Endothelial cell of umbilical vein (primary cell): ENCODE measurements at regions not wholly inside any gene's neighbourhood (a gene's known extent, or its start where the extent isn't known, plus 50 kb on each side); places are given as distances from the start of the nearest gene placed in this dataset.

Experiments
- BruUV-seq: library from RNA; stranded (reverse); fragments of 400-500 nt; replicated peaks from 2 replicates; lab custom pipeline; 2021; lab: Mats Ljungman, UMichigan
- CTCF ChIA-PET: fragments of 300-600, 350-600 bp; sonication (Branson Sonifier 250); formaldehyde crosslinking; loops from one replicate; lab custom pipeline; 2021; ENCODE audit warnings: antibody characterized with exemption, inconsistent platforms; lab: Charles Lee
- POLR2A ChIA-PET: fragments of 300-600, 350-600 bp; sonication (Branson Sonifier 250); formaldehyde crosslinking; loops from one replicate; lab custom pipeline; 2021; ENCODE audit warnings: antibody characterized with exemption, inconsistent platforms; lab: Charles Lee
- DNase-seq: peaks from one replicate; pipeline ENCODE4 v3.0.0-alpha.2; 2011; ENCODE audit warnings: low read depth, low spot score
- FAIRE-seq: peaks from 2 replicates; lab custom pipeline; 2011; peaks lifted over from hg19 to GRCh38; lab: Jason Lieb, UNC
- H2AFZ ChIP-seq: 2 replicates; pipeline ENCODE4 v1.6.0; 2012; ENCODE audit warnings: low read depth, low read length, control low read depth, inconsistent platforms
- H3K27ac ChIP-seq: 2 replicates; pipeline ENCODE4 v1.5.1; 2011; ENCODE audit warnings: low read depth, mild to moderate bottlenecking, control low read depth, low read length, moderate library complexity; ENCODE audit not compliant: insufficient read depth
- H3K27me3 ChIP-seq, 2 experiments: 2 replicates each; pipeline versions ENCODE4 v1.6.0 to v1.6.1; 2011; ENCODE audit warnings: low read length in 2 of 2, mixed read lengths in 1 of 2; ENCODE audit not compliant: control insufficient read depth in 2 of 2, insufficient read depth in 2 of 2
- H3K36me3 ChIP-seq, 2 experiments: 2 replicates in 1 of 2; 3 replicates in 1 of 2; pipeline ENCODE4 v1.5.1; 2011; ENCODE audit warnings: low read length in 2 of 2, mild to moderate bottlenecking in 1 of 2, moderate library complexity in 1 of 2; ENCODE audit not compliant: control insufficient read depth in 2 of 2, insufficient read depth in 2 of 2; ENCODE audit errors: extremely low read depth in 1 of 2
- H3K4me1 ChIP-seq: 3 replicates; pipeline ENCODE4 v1.5.1; 2011; ENCODE audit warnings: mild to moderate bottlenecking, low read length; ENCODE audit not compliant: control insufficient read depth, insufficient read depth; ENCODE audit errors: extremely low read depth
- H3K4me2 ChIP-seq: 2 replicates; pipeline ENCODE4 v1.6.1; 2011; ENCODE audit warnings: low read length, control low read depth, mixed read lengths; ENCODE audit not compliant: insufficient read depth
- H3K4me3 ChIP-seq, 3 experiments: fragments of 200-600 bp in 1 of 3; sonication (generic), shearing (Covaris generic) in 1 of 3; replicated peaks in 1 of 3; 2 replicates each; pipeline ENCODE4 v1.5.1; 2011 to 2016; ENCODE audit warnings: control low read depth in 3 of 3, low read length in 3 of 3, mild to moderate bottlenecking in 2 of 3, inconsistent platforms in 1 of 3, low read depth in 1 of 3, moderate library complexity in 1 of 3; ENCODE audit not compliant: insufficient read depth in 1 of 3
- H3K79me2 ChIP-seq: 2 replicates; pipeline ENCODE4 v1.6.0; 2012; ENCODE audit warnings: low read length, inconsistent platforms; ENCODE audit not compliant: control insufficient read depth, insufficient read depth
- H3K9ac ChIP-seq: replicated peaks from 2 replicates; pipeline ENCODE3; 2011; ENCODE audit warnings: low read length, control low read depth; ENCODE audit not compliant: insufficient read depth; ENCODE audit errors: extremely low read depth
- H3K9me1 ChIP-seq: replicated peaks from 3 replicates; pipeline ENCODE4 v1.6.0; 2011; ENCODE audit warnings: mild to moderate bottlenecking, low read length; ENCODE audit not compliant: control insufficient read depth, insufficient read depth; ENCODE audit errors: extremely low read depth
- H3K9me3 ChIP-seq: replicated peaks from 2 replicates; pipeline ENCODE4 v1.5.1; 2012; ENCODE audit warnings: low read length, inconsistent platforms; ENCODE audit not compliant: control insufficient read depth, insufficient read depth
- H4K20me1 ChIP-seq: replicated peaks from 2 replicates; pipeline ENCODE3; 2011; ENCODE audit warnings: mild to moderate bottlenecking, low read length; ENCODE audit not compliant: control insufficient read depth, insufficient read depth; ENCODE audit errors: extremely low read depth
- CTCF ChIP-seq, 2 donors: IDR thresholded peaks; 1 replicate in 1 of 2; 2 replicates in 1 of 2; pipeline ENCODE4 v1.5.1; 2011; ENCODE audit warnings: low read length in 2 of 2, mild to moderate bottlenecking in 2 of 2, moderate library complexity in 2 of 2, control low read depth in 1 of 2, inconsistent platforms in 1 of 2, low read depth in 1 of 2; ENCODE audit not compliant: insufficient read depth in 1 of 2; ENCODE audit errors: extremely low read depth in 1 of 2
- EZH2 ChIP-seq: IDR thresholded peaks from 2 replicates; pipeline ENCODE4 v1.6.1; 2012; ENCODE audit warnings: borderline replicate concordance, low read depth, mild to moderate bottlenecking, moderate library complexity, low read length, inconsistent platforms; ENCODE audit not compliant: severe bottlenecking
- FOS ChIP-seq: IDR thresholded peaks from 2 replicates; pipeline ENCODE4 v1.6.1; 2011; ENCODE audit warnings: mild to moderate bottlenecking, low read length, moderate library complexity, borderline replicate concordance; ENCODE audit not compliant: insufficient read depth
- GATA2 ChIP-seq: IDR thresholded peaks from 2 replicates; pipeline ENCODE4 v1.7.0; 2011; ENCODE audit warnings: low read depth, mild to moderate bottlenecking, moderate library complexity, mixed read lengths, low read length; ENCODE audit not compliant: insufficient read length, insufficient read depth
- JUN ChIP-seq: IDR thresholded peaks from 2 replicates; pipeline ENCODE4 v1.6.1; 2011; ENCODE audit warnings: borderline replicate concordance, low read depth; ENCODE audit not compliant: insufficient read length, insufficient read depth
- MYC ChIP-seq: IDR thresholded peaks from one replicate; pipeline ENCODE4 v1.6.1; 2011; ENCODE audit warnings: mild to moderate bottlenecking, low read depth, low read length
- POLR2A ChIP-seq: IDR thresholded peaks from 2 replicates; pipeline ENCODE4 v1.6.1; 2012; ENCODE audit warnings: low read depth, mild to moderate bottlenecking, control low read depth, low read length
- POLR2AphosphoS5 ChIP-seq: IDR thresholded peaks from 2 replicates; pipeline ENCODE4 v1.6.1; 2012; ENCODE audit warnings: low read depth, mild to moderate bottlenecking, control low read depth, low read length, moderate library complexity; ENCODE audit not compliant: insufficient read depth
- dilution Hi-C: fragments of 300-500 bp; cut with MboI; formaldehyde crosslinking; loops from one replicate; pipeline ENCODE4 v1.15.0; 2019; ENCODE audit warnings: low sequenced_read_pairs; ENCODE audit not compliant: extremely low pct_ligation_motif_present
- intact Hi-C: fragments of 100-400 bp; cut with micrococcal nuclease; formaldehyde crosslinking; loops from one replicate; pipeline ENCODE4 v1.10.0; 2022
- TF ChIP-seq, protein P1 (sequence below): IDR thresholded peaks from 2 replicates; pipeline ENCODE4 v1.6.1; 2011; ENCODE audit not compliant: insufficient read depth, insufficient read length

DNA sequence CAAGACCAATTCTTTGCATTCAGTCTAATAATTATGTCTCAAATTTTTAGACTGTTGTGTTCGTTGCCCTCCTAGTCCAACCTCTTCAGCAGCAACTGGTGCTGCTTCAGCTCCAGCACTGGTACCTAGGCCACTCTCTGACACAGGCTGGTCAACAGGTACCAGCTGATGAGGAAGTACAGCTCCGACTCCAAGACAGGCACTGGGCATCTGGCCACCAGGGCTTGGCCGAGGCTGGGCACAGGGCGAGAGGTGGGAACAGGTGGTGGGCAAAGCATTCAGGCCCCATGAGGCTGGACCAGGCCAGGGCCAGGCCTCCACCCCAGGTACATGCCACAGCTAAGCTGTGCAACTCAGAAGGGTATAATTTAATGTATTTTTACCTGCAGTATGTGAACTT lies 151.5 kb upstream of the AGR3 start:
- Histone ChIP-seq H3K27me3 (no peaks in the 10 kb centered on the region), H3K4me1 (peaks cover 12% of the 10 kb centered on the region), H3K9me1 (no peaks in the 10 kb centered on the region), H3K9me3 (no peaks in the 10 kb centered on the region), H3K4me3 (no peak overlapping the region), H2AFZ (no peak overlapping the region), H3K9ac (no peak overlapping the region), H3K4me2 (no peak overlapping the region), H4K20me1 (no peaks in the 10 kb centered on the region), H3K27ac (no peak overlapping the region), H3K36me3 (no peaks in the 10 kb centered on the region), H3K79me2 (no peaks in the 10 kb centered on the region)
- no peak for TF ChIP-seq MYC
- no peak for TF ChIP-seq CTCF (IDR thresholded peaks at IDR 0.05; ENCODE audit: extremely low read depth in 1 of 2, insufficient read depth in 1 of 2, low read depth in 1 of 2, low read length in 2 of 2)
- TF ChIP-seq EZH2: no peak
- no peak for TF ChIP-seq JUN
- TF ChIP-seq GATA2: no peak
- TF ChIP-seq, protein P1, sequence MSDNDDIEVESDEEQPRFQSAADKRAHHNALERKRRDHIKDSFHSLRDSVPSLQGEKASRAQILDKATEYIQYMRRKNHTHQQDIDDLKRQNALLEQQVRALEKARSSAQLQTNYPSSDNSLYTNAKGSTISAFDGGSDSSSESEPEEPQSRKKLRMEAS: no peak
- TF ChIP-seq FOS: no peak
- TF ChIP-seq POLR2AphosphoS5: no peak
- TF ChIP-seq POLR2A: no peak
- FAIRE-seq: no peak
- ChIA-PET POLR2A (interaction anchor here (0.6 to 0.7 kb wide), 2 partner anchors 24 to 92 kb away, joined by 3 to 4 read pairs; no protein-coding TSS in a partner anchor), CTCF (interaction anchor here (1.0 to 1.4 kb wide), 3 partner anchors 30 to 76 kb away, joined by 3 to 6 read pairs (median 3); no protein-coding TSS in a partner anchor)
- no TSS peak for BruUV-seq
- dilution Hi-C loops: no loop called here
- intact Hi-C loops: no loop called here
- no peak for DNase-seq
